ENCODE measurements at regions not wholly inside any gene's neighbourhood (a gene's known extent, or its start where the extent isn't known, plus 50 kb on each side); places are given as distances from the start of the nearest gene placed in this dataset.

- no peak for DNase-seq
Observed at GRCh38 chr11:79896258-79896657, 455.4 kb upstream of the TENM4 start.

- no peak for DNase-seq
Observed at GRCh38 chr11:79894111-79894510, 453.3 kb upstream of the TENM4 start.

- no peak for DNase-seq
Observed at GRCh38 chr11:79890272-79890671, 449.4 kb upstream of the TENM4 start.

- no peak for DNase-seq
Observed at GRCh38 chr11:79864882-79865281, 424.1 kb upstream of the TENM4 start.

GRCh38 chr11:79860336-79860735, 419.5 kb upstream of the TENM4 start:
- no peak for DNase-seq

GRCh38 chr11:79857377-79858214, 416.8 kb upstream of the TENM4 start:
- no peak for DNase-seq

GRCh38 chr11:79852176-79852575, 411.3 kb upstream of the TENM4 start:
- DNase-seq: no peak

- no peak for DNase-seq
Observed at GRCh38 chr11:79845002-79845709, 404.3 kb upstream of the TENM4 start.

GRCh38 chr11:79834015-79834414, 393.2 kb upstream of the TENM4 start:
- DNase-seq: no peak

GRCh38 chr11:79830446-79830845, 389.6 kb upstream of the TENM4 start:
- DNase-seq: no peak

- DNase-seq: no peak
Observed at GRCh38 chr11:79829891-79830290, 389.1 kb upstream of the TENM4 start.

GRCh38 chr11:79822766-79823165, 381.9 kb upstream of the TENM4 start:
- DNase-seq: no peak

GRCh38 chr11:79813551-79813950, 372.7 kb upstream of the TENM4 start:
- no peak for DNase-seq

GRCh38 chr11:79809487-79809886, 368.7 kb upstream of the TENM4 start:
- no peak for DNase-seq

GRCh38 chr11:79807506-79807905, 366.7 kb upstream of the TENM4 start:
- no peak for DNase-seq

GRCh38 chr11:79796704-79797103, 355.9 kb upstream of the TENM4 start:
- DNase-seq: no peak

- no peak for DNase-seq
Observed at GRCh38 chr11:79794484-79795393, 353.9 kb upstream of the TENM4 start.

GRCh38 chr11:79794057-79794456, 353.2 kb upstream of the TENM4 start:
- DNase-seq: no peak

- no peak for DNase-seq
Observed at GRCh38 chr11:79786961-79787360, 346.1 kb upstream of the TENM4 start.

- DNase-seq: no peak
Observed at GRCh38 chr11:79783833-79784232, 343.0 kb upstream of the TENM4 start.

GRCh38 chr11:79768343-79768742, 327.5 kb upstream of the TENM4 start:
- DNase-seq: no peak

GRCh38 chr11:79762279-79762921, 321.6 kb upstream of the TENM4 start:
- no peak for DNase-seq

- DNase-seq: no peak
Observed at GRCh38 chr11:79758325-79758724, 317.5 kb upstream of the TENM4 start.
